Smooth muscle cell (in vitro differentiated cells): ENCODE measurements at regions not wholly inside any gene's neighbourhood (a gene's known extent, or its start where the extent isn't known, plus 50 kb on each side); places are given as distances from the start of the nearest gene placed in this dataset.

ENCODE experiments used
- DNase-seq: peaks from one replicate; lab custom pipeline; 2025; ENCODE audit not compliant: unreplicated experiment; lab: John Stamatoyannopoulos, UW
- H2AFZ ChIP-seq: fragments of 200-600 bp; sonication (generic); 2 replicates; pipeline ENCODE4 v1.6.0; 2016; ENCODE audit warnings: antibody characterized with exemption, low read depth, mild to moderate bottlenecking
- H3F3A ChIP-seq: fragments of 200-600 bp; sonication (generic); 2 replicates; pipeline ENCODE4 v1.6.0; 2017; ENCODE audit warnings: antibody characterized with exemption, low read depth
- H3K27ac ChIP-seq: fragments of 200-600 bp; sonication (generic); 2 replicates; pipeline ENCODE4 v1.5.1; 2016; ENCODE audit warnings: low read depth, mild to moderate bottlenecking
- H3K27me3 ChIP-seq: fragments of 200-600 bp; sonication (generic); 2 replicates; pipeline ENCODE4 v1.6.1; 2016; ENCODE audit warnings: low read depth, mild to moderate bottlenecking
- H3K36me3 ChIP-seq: fragments of 200-600 bp; sonication (generic); 2 replicates; pipeline ENCODE4 v1.5.1; 2016; ENCODE audit warnings: low read depth
- H3K4me1 ChIP-seq: fragments of 200-600 bp; sonication (generic); 2 replicates; pipeline ENCODE4 v1.5.1; 2016; ENCODE audit warnings: low read depth
- H3K4me2 ChIP-seq: fragments of 200-600 bp; sonication (generic); 2 replicates; pipeline ENCODE4 v1.6.0; 2016; ENCODE audit warnings: mild to moderate bottlenecking
- H3K4me3 ChIP-seq: fragments of 200-600 bp; sonication (generic); 2 replicates; pipeline ENCODE4 v1.5.1; 2016; ENCODE audit warnings: mild to moderate bottlenecking
- H3K79me2 ChIP-seq: fragments of 200-600 bp; sonication (generic); 2 replicates; pipeline ENCODE4 v1.6.0; 2016; ENCODE audit warnings: low read depth, mild to moderate bottlenecking
- H3K9ac ChIP-seq: fragments of 200-600 bp; sonication (generic); 2 replicates; pipeline ENCODE4 v1.6.0; 2016; ENCODE audit warnings: low read depth
- H3K9me3 ChIP-seq: fragments of 200-600 bp; sonication (generic); replicated peaks from 2 replicates; pipeline ENCODE4 v1.5.1; 2016; ENCODE audit warnings: low read depth
- H4K20me1 ChIP-seq: fragments of 200-600 bp; sonication (generic); 2 replicates; pipeline ENCODE4 v1.6.0; 2016; ENCODE audit warnings: low read depth
- CTCF ChIP-seq: fragments of 200-600 bp; sonication (generic); IDR thresholded peaks from 2 replicates; pipeline ENCODE4 v1.5.1; 2017; ENCODE audit warnings: borderline replicate concordance, mild to moderate bottlenecking, antibody characterized with exemption; ENCODE audit not compliant: insufficient read depth, poor library complexity, severe bottlenecking
- WGBS: methylation state at CpG from one replicate; pipeline ENCODE4 v1.1.7; 2016; ENCODE audit warnings: low lambda C conversion rate; 5-methylcytosine and 5-hydroxymethylcytosine counted together

GRCh38 chrX:8341814-8342590 lies 122.6 kb upstream of the VCX3B start:
- Histone ChIP-seq H3K27ac (no peak overlapping the region), H2AFZ (no peak overlapping the region), H3K9ac (no peak overlapping the region), H3K27me3 (no peaks in the 10 kb centered on the region), H3K4me2 (no peak overlapping the region), H3K4me3 (no peak overlapping the region), H3K9me3 (no peaks in the 10 kb centered on the region), H3K4me1 (no peaks in the 10 kb centered on the region), H3F3A (no peaks in the 10 kb centered on the region), H3K36me3 (no peaks in the 10 kb centered on the region), H4K20me1 (no peaks in the 10 kb centered on the region), H3K79me2 (no peaks in the 10 kb centered on the region)
- no peak for TF ChIP-seq CTCF
- 71% methylated on average over 7 of the region's 7 CpGs for WGBS
- DNase-seq, result no peak

GRCh38 chrX:8345473-8345872 lies 119.2 kb upstream of the VCX3B start:
- Histone ChIP-seq H3K4me3 (no peak overlapping the region), H3K9me3 (no peaks in the 10 kb centered on the region), H3K27me3 (no peaks in the 10 kb centered on the region), H3K4me2 (no peak overlapping the region), H4K20me1 (no peaks in the 10 kb centered on the region), H3K4me1 (no peaks in the 10 kb centered on the region), H3K79me2 (no peaks in the 10 kb centered on the region), H3K27ac (no peak overlapping the region), H3F3A (no peaks in the 10 kb centered on the region), H2AFZ (no peak overlapping the region), H3K36me3 (no peaks in the 10 kb centered on the region), H3K9ac (no peak overlapping the region)
- no peak for DNase-seq
- 77% methylated on average over 4 of the region's 4 CpGs for WGBS
- no peak for TF ChIP-seq CTCF

- Histone ChIP-seq H3K36me3 (no peaks in the 10 kb centered on the region), H3K4me1 (no peaks in the 10 kb centered on the region), H3K27me3 (no peaks in the 10 kb centered on the region), H2AFZ (no peak overlapping the region), H3K27ac (no peak overlapping the region), H4K20me1 (no peaks in the 10 kb centered on the region), H3K4me2 (no peak overlapping the region), H3K9ac (no peak overlapping the region), H3K4me3 (no peak overlapping the region), H3F3A (no peaks in the 10 kb centered on the region), H3K9me3 (no peaks in the 10 kb centered on the region), H3K79me2 (no peaks in the 10 kb centered on the region)
- TF ChIP-seq CTCF, result no peak
- WGBS, result 83% methylated on average over 1 of the region's 1 CpG
- DNase-seq, result no peak
Observed at GRCh38 chrX:8346060-8346459, 118.6 kb upstream of the VCX3B start.

- no peaks in the 10 kb centered on the region for H3F3A ChIP-seq
- 65% methylated on average over 3 of the region's 3 CpGs for WGBS
Observed at GRCh38 chrX:8346892-8347291, 117.7 kb upstream of the VCX3B start.

More at GRCh38 chrX:8346892-8347291, 117.7 kb upstream of the VCX3B start:
- no peak overlapping the region for H3K4me2 ChIP-seq
- DNase-seq, result no peak
- no peaks in the 10 kb centered on the region for H3K4me1 ChIP-seq
- TF ChIP-seq CTCF, result no peak
- H3K4me3 ChIP-seq, result no peak overlapping the region
- no peaks in the 10 kb centered on the region for H3K9me3 ChIP-seq
- no peaks in the 10 kb centered on the region for H3K27me3 ChIP-seq
- H3K79me2 ChIP-seq, result no peaks in the 10 kb centered on the region
- no peaks in the 10 kb centered on the region for H3K36me3 ChIP-seq
- H2AFZ ChIP-seq, result no peak overlapping the region
- H3K9ac ChIP-seq, result no peak overlapping the region
- H3K27ac ChIP-seq, result no peak overlapping the region
- no peaks in the 10 kb centered on the region for H4K20me1 ChIP-seq
